IMR-90 (cell line): ENCODE measurements at regions not wholly inside any gene's neighbourhood (a gene's known extent, or its start where the extent isn't known, plus 50 kb on each side); places are given as distances from the start of the nearest gene placed in this dataset.

Source experiments
- ATAC-seq: fragments of 200-7000 bp; cut with Tn5 transposase; 2 replicates; pipeline ENCODE4 v1.9.1; 2020; ENCODE audit warnings: low read depth, mild to moderate bottlenecking, moderate library complexity
- BruUV-seq: library from RNA; stranded (reverse); fragments of 400-500 nt; replicated peaks from 2 replicates; lab custom pipeline; 2021; lab: Mats Ljungman, UMichigan
- CTCF ChIA-PET: fragments of 300-600 bp; formaldehyde crosslinking; extraction: SDS; loops from one replicate; lab custom pipeline; 2021; ENCODE audit warnings: antibody characterized with exemption; lab: Yijun Ruan, JAX
- POLR2A ChIA-PET: fragments of 300-600 bp; sonication (Branson Sonifier 250); formaldehyde crosslinking; loops from one replicate; lab custom pipeline; 2022; ENCODE audit warnings: antibody characterized with exemption; ENCODE audit not compliant: unreplicated experiment; lab: Charles Lee
- DNase-seq: peaks from one replicate; pipeline ENCODE4 v3.0.0; 2013
- H2AFZ ChIP-seq: replicated peaks from 2 replicates; pipeline ENCODE3; 2013; ENCODE audit warnings: low read length, mild to moderate bottlenecking; ENCODE audit not compliant: poor library complexity
- H2AK5ac ChIP-seq: 2 replicates; pipeline ENCODE4 v1.6.1; 2013; ENCODE audit warnings: low read depth, low read length, inconsistent platforms
- H2AK9ac ChIP-seq: replicated peaks from 2 replicates; pipeline ENCODE3; 2013; ENCODE audit warnings: mild to moderate bottlenecking, low read depth, low read length, moderate library complexity; ENCODE audit not compliant: poor library complexity
- H2BK120ac ChIP-seq: 2 replicates; pipeline ENCODE4 v1.6.1; 2013; ENCODE audit warnings: low read depth, low read length, inconsistent platforms
- H2BK15ac ChIP-seq: 3 replicates; pipeline ENCODE4 v1.6.1; 2013; ENCODE audit warnings: low read depth, low read length, inconsistent platforms
- H2BK20ac ChIP-seq: 2 replicates; pipeline ENCODE4 v1.6.1; 2013; ENCODE audit warnings: low read depth, mild to moderate bottlenecking, inconsistent platforms, low read length, moderate library complexity
- H2BK5ac ChIP-seq: 2 replicates; pipeline ENCODE4 v1.6.1; 2013; ENCODE audit warnings: mild to moderate bottlenecking, low read depth, low read length, inconsistent platforms; ENCODE audit not compliant: poor library complexity, severe bottlenecking
- H3K14ac ChIP-seq: replicated peaks from 2 replicates; pipeline ENCODE4 v1.6.1; 2013; ENCODE audit warnings: low read depth, low read length, inconsistent platforms
- H3K18ac ChIP-seq: 2 replicates; pipeline ENCODE4 v1.6.1; 2013; ENCODE audit warnings: low read depth, low read length, control low read depth
- H3K23ac ChIP-seq: 2 replicates; pipeline ENCODE4 v1.6.1; 2013; ENCODE audit warnings: low read depth, low read length, inconsistent platforms
- H3K27ac ChIP-seq: 2 replicates; pipeline ENCODE4 v1.5.1; 2013; ENCODE audit warnings: mild to moderate bottlenecking, control low read depth, low read length; ENCODE audit not compliant: insufficient read depth
- H3K27me3 ChIP-seq: 2 replicates; pipeline ENCODE4 v1.6.1; 2013; ENCODE audit warnings: low read length; ENCODE audit not compliant: control insufficient read depth, insufficient read depth
- H3K36me3 ChIP-seq: 2 replicates; pipeline ENCODE4 v1.6.1; 2013; ENCODE audit warnings: low read length, mixed read lengths; ENCODE audit not compliant: control insufficient read depth, insufficient read depth
- H3K4ac ChIP-seq: 2 replicates; pipeline ENCODE4 v1.6.1; 2013; ENCODE audit warnings: low read depth, low read length, inconsistent platforms
- H3K4me1 ChIP-seq: 2 replicates; pipeline ENCODE4 v1.6.1; 2013; ENCODE audit warnings: low read length, mixed read lengths; ENCODE audit not compliant: control insufficient read depth, insufficient read depth
- H3K4me2 ChIP-seq: 2 replicates; pipeline ENCODE4 v1.6.1; 2013; ENCODE audit warnings: low read depth, mild to moderate bottlenecking, control low read depth, low read length, moderate library complexity
- H3K4me3 ChIP-seq: 2 replicates; pipeline ENCODE4 v1.5.1; 2013; ENCODE audit warnings: low read depth, mild to moderate bottlenecking, control low read depth, low read length, moderate library complexity; ENCODE audit not compliant: insufficient read depth
- H3K56ac ChIP-seq: 2 replicates; pipeline ENCODE4 v1.6.1; 2013; ENCODE audit warnings: low read length, inconsistent platforms; ENCODE audit not compliant: insufficient read depth; ENCODE audit errors: extremely low read depth
- H3K79me1 ChIP-seq, 2 experiments: 2 replicates each; pipeline ENCODE4 v1.6.1; 2013; ENCODE audit warnings: low read length in 2 of 2, inconsistent platforms in 1 of 2, low read depth in 1 of 2
- H3K9ac ChIP-seq: 2 replicates; pipeline ENCODE4 v1.6.1; 2013; ENCODE audit warnings: low read depth, low read length, control low read depth
- H3K9me1 ChIP-seq: 2 replicates; pipeline ENCODE4 v1.6.1; 2013; ENCODE audit warnings: low read length, inconsistent platforms; ENCODE audit not compliant: insufficient read depth
- H3K9me3 ChIP-seq: 2 replicates; pipeline ENCODE4 v1.6.1; 2013; ENCODE audit warnings: low read length; ENCODE audit not compliant: control insufficient read depth, insufficient read depth
- H4K20me1 ChIP-seq: 2 replicates; pipeline ENCODE4 v1.6.1; 2013; ENCODE audit warnings: low read length, inconsistent platforms; ENCODE audit not compliant: insufficient read depth
- H4K5ac ChIP-seq: 2 replicates; pipeline ENCODE4 v1.6.1; 2013; ENCODE audit warnings: mild to moderate bottlenecking, low read depth, low read length, control low read depth
- H4K8ac ChIP-seq, 2 experiments: 2 replicates each; pipeline ENCODE4 v1.6.1; 2013; ENCODE audit warnings: low read depth in 2 of 2, low read length in 2 of 2, control low read depth in 1 of 2, inconsistent platforms in 1 of 2
- H4K91ac ChIP-seq: 2 replicates; pipeline ENCODE4 v1.6.1; 2013; ENCODE audit warnings: low read depth, low read length, inconsistent platforms; ENCODE audit not compliant: insufficient read depth
- CHD1 ChIP-seq: IDR thresholded peaks from 2 replicates; pipeline ENCODE4 v1.6.1; 2012; ENCODE audit warnings: low read depth, low read length, improper control_type of control experiment
- CTCF ChIP-seq: conservative IDR thresholded peaks from 2 replicates; pipeline ENCODE4 v1.5.1; 2012; ENCODE audit warnings: mild to moderate bottlenecking, low read depth, low read length, improper control_type of control experiment
- FOS ChIP-seq: fragments of 150-350 bp; IDR thresholded peaks from 2 replicates; pipeline ENCODE4 v1.6.1; 2016; ENCODE audit warnings: low read depth, low read length
- MAFK ChIP-seq: IDR thresholded peaks from 2 replicates; pipeline ENCODE4 v1.6.1; 2012; ENCODE audit warnings: low read depth, low read length, improper control_type of control experiment
- MXI1 ChIP-seq: IDR thresholded peaks from 2 replicates; pipeline ENCODE4 v1.6.1; 2012; ENCODE audit warnings: low read depth, mild to moderate bottlenecking, low read length, moderate library complexity, borderline replicate concordance
- RFX5 ChIP-seq: IDR thresholded peaks from 2 replicates; pipeline ENCODE4 v1.8.0; 2012; ENCODE audit warnings: low read depth, mild to moderate bottlenecking, low read length, moderate library complexity
- WGBS, 2 experiments: methylation state at CpG; one replicate each; pipeline versions ENCODE4 v1.1.5 to v1.1.7; 2013; ENCODE audit warnings: missing lambda C conversion rate in 2 of 2; ENCODE audit not compliant: insufficient read length in 1 of 2; ENCODE audit errors: extremely low coverage in 2 of 2; 5-methylcytosine and 5-hydroxymethylcytosine counted together
- dilution Hi-C: fragments of 300-500 bp; cut with HindIII; formaldehyde crosslinking; loops from one replicate; pipeline ENCODE4 v1.14.3; 2018; ENCODE audit warnings: low sequenced_read_pairs; ENCODE audit not compliant: unreplicated experiment
- in situ Hi-C: fragments of 300-500 bp; cut with MboI; formaldehyde crosslinking; loops from 3 replicates; pipeline ENCODE4 v1.14.3; 2019; ENCODE audit warnings: low sequenced_read_pairs, inconsistent platforms, mixed read lengths
- intact Hi-C: fragments of 100-400 bp; cut with micrococcal nuclease; formaldehyde crosslinking; loops from 2 replicates; pipeline ENCODE4 v1.10.0; 2022
- TF ChIP-seq, protein P1 (sequence below): fragments of 150-350 bp; IDR thresholded peaks from 2 replicates; pipeline ENCODE4 v1.6.1; 2016; ENCODE audit warnings: low read depth, mild to moderate bottlenecking, low read length, moderate library complexity, borderline replicate concordance

GRCh38 chr3:117264204-117264994 is 554.8 kb downstream of the TUSC7 start:
- no peak for ATAC-seq
- intact Hi-C loops = no loop called here

More at GRCh38 chr3:117264204-117264994, 554.8 kb downstream of the TUSC7 start:
- dilution Hi-C loops (no loop called here), in situ Hi-C loops (no loop called here)
- Histone ChIP-seq H2BK5ac (no peak overlapping the region), H3K4me3 (no peak overlapping the region), H2BK120ac (no peak overlapping the region), H3K9ac (no peak overlapping the region), H3K36me3 (no peaks in the 10 kb centered on the region), H2BK15ac (no peak overlapping the region), H3K23ac (no peak overlapping the region), H3K14ac (no peak overlapping the region), H2BK20ac (no peak overlapping the region), H3K27me3 (no peaks in the 10 kb centered on the region), H4K8ac (no peak overlapping the region), H3K4me2 (no peak overlapping the region), H4K20me1 (no peaks in the 10 kb centered on the region), H2AK9ac (no peak overlapping the region), H3K18ac (no peak overlapping the region), H3K4ac (no peak overlapping the region), H2AFZ (no peak overlapping the region), H4K5ac (no peak overlapping the region), H3K4me1 (no peaks in the 10 kb centered on the region), H3K9me3 (no peaks in the 10 kb centered on the region), H2AK5ac (no peak overlapping the region), H3K9me1 (no peaks in the 10 kb centered on the region), H3K56ac (no peak overlapping the region), H3K27ac (no peak overlapping the region), H4K91ac (no peak overlapping the region), H3K79me1 (no peaks in the 10 kb centered on the region)
- WGBS, 2 experiments = no CpG with 5 or more reads among the region's 2 CpGs
- no TSS peak for BruUV-seq
- DNase-seq = no peak
- ChIA-PET POLR2A (no interaction called here), CTCF (no interaction called here)
- TF ChIP-seq RFX5 = no peak
- no peak for TF ChIP-seq CHD1
- TF ChIP-seq, protein P1, sequence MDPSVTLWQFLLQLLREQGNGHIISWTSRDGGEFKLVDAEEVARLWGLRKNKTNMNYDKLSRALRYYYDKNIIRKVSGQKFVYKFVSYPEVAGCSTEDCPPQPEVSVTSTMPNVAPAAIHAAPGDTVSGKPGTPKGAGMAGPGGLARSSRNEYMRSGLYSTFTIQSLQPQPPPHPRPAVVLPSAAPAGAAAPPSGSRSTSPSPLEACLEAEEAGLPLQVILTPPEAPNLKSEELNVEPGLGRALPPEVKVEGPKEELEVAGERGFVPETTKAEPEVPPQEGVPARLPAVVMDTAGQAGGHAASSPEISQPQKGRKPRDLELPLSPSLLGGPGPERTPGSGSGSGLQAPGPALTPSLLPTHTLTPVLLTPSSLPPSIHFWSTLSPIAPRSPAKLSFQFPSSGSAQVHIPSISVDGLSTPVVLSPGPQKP = no peak
- no peak for TF ChIP-seq FOS
- no peak for TF ChIP-seq CTCF
- TF ChIP-seq MAFK = no peak
- no peak for TF ChIP-seq MXI1
